ENCODE measurements at regions not wholly inside any gene's neighbourhood (a gene's known extent, or its start where the extent isn't known, plus 50 kb on each side); places are given as distances from the start of the nearest gene placed in this dataset.

GRCh38 chr3:5889374-5889773 lies 701.9 kb downstream of the EDEM1 start:
- H3K9me3 ChIP-seq: no peaks in the 10 kb centered on the region
- H3K4me1 ChIP-seq: no peaks in the 10 kb centered on the region
- no peaks in the 10 kb centered on the region for H3K36me3 ChIP-seq
- TF ChIP-seq POLR2A (IDR thresholded peaks at IDR 0.05; ENCODE audit: low read depth): no peak
- no peak overlapping the region for H3K4me3 ChIP-seq
- intact Hi-C loops (cut with DNase I): no loop called here
- H3K27ac ChIP-seq (replicated peaks in 1 of 4): no peak overlapping the region
- no peak for DNase-seq (ENCODE audit: extremely low spot score)
- WGBS: 79% methylated on average over 3 of the region's 3 CpGs
- no peaks in the 10 kb centered on the region for H3K27me3 ChIP-seq

- no peak overlapping the region for H3K4me3 ChIP-seq
- intact Hi-C loops (cut with DNase I): no loop called here
- no peaks in the 10 kb centered on the region for H3K36me3 ChIP-seq
- TF ChIP-seq POLR2AphosphoS5 (IDR thresholded peaks at IDR 0.05) (no peak), CTCF (IDR thresholded peaks at IDR 0.05) (no peak), EP300 (IDR thresholded peaks at IDR 0.05) (no peak), POLR2A (IDR thresholded peaks at IDR 0.05; ENCODE audit: low read depth) (no peak)
- H3K27ac ChIP-seq (replicated peaks in 1 of 4): no peak overlapping the region
- no peaks in the 10 kb centered on the region for H3K9me3 ChIP-seq
- no peak for DNase-seq (ENCODE audit: extremely low spot score)
- no peaks in the 10 kb centered on the region for H3K27me3 ChIP-seq
- no peaks in the 10 kb centered on the region for H3K4me1 ChIP-seq
- WGBS: 29% methylated on average over 4 of the region's 4 CpGs
Measured at GRCh38 chr3:5891711-5892110, 704.2 kb downstream of the EDEM1 start.

GRCh38 chr3:5898106-5898505 lies 710.6 kb downstream of the EDEM1 start:
- H3K36me3 ChIP-seq: no peaks in the 10 kb centered on the region
- WGBS: 53% methylated on average over 2 of the region's 2 CpGs

GRCh38 chr3:5899014-5899761 lies 711.7 kb downstream of the EDEM1 start:
- DNase-seq (ENCODE audit: extremely low spot score): no peak
- Histone ChIP-seq H3K27ac (replicated peaks in 1 of 4) (no peak overlapping the region), H3K27me3 (no peaks in the 10 kb centered on the region), H3K4me1 (no peaks in the 10 kb centered on the region), H3K36me3 (no peaks in the 10 kb centered on the region), H3K4me3 (no peak overlapping the region), H3K9me3 (no peaks in the 10 kb centered on the region)
- intact Hi-C loops (cut with DNase I): no loop called here
- 74% methylated on average over 3 of the region's 3 CpGs for WGBS
- no peak for TF ChIP-seq POLR2AphosphoS5 (IDR thresholded peaks at IDR 0.05)
- TF ChIP-seq EP300 (IDR thresholded peaks at IDR 0.05): no peak
- TF ChIP-seq CTCF (IDR thresholded peaks at IDR 0.05): no peak
- no peak for TF ChIP-seq POLR2A (IDR thresholded peaks at IDR 0.05; ENCODE audit: low read depth)

More at GRCh38 chr3:5898106-5898505, 710.6 kb downstream of the EDEM1 start:
- TF ChIP-seq POLR2AphosphoS5 (IDR thresholded peaks at IDR 0.05) (no peak), POLR2A (IDR thresholded peaks at IDR 0.05; ENCODE audit: low read depth) (no peak), CTCF (IDR thresholded peaks at IDR 0.05) (no peak), EP300 (IDR thresholded peaks at IDR 0.05) (no peak)
- no peak for DNase-seq (ENCODE audit: extremely low spot score)
- Histone ChIP-seq H3K4me1 (no peaks in the 10 kb centered on the region), H3K9me3 (no peaks in the 10 kb centered on the region), H3K27ac (replicated peaks in 1 of 4) (no peak overlapping the region), H3K4me3 (no peak overlapping the region), H3K27me3 (no peaks in the 10 kb centered on the region)
- intact Hi-C loops (cut with DNase I): no loop called here

- no peak overlapping the region for H3K4me3 ChIP-seq
- TF ChIP-seq EP300 (IDR thresholded peaks at IDR 0.05): no peak
- TF ChIP-seq CTCF (IDR thresholded peaks at IDR 0.05): no peak
- TF ChIP-seq POLR2AphosphoS5 (IDR thresholded peaks at IDR 0.05): no peak
- TF ChIP-seq POLR2A (IDR thresholded peaks at IDR 0.05; ENCODE audit: low read depth): no peak
- intact Hi-C loops (cut with DNase I): no loop called here
- H3K9me3 ChIP-seq: no peaks in the 10 kb centered on the region
- DNase-seq (ENCODE audit: extremely low spot score): no peak
- H3K27me3 ChIP-seq: peaks cover 0 to 3% (median 0%) of the 10 kb centered on the region in 4 donors
- H3K27ac ChIP-seq (replicated peaks in 1 of 4): no peak overlapping the region
- H3K4me1 ChIP-seq: no peaks in the 10 kb centered on the region
- no peaks in the 10 kb centered on the region for H3K36me3 ChIP-seq
- WGBS: 87% methylated on average over 9 of the region's 9 CpGs
Measured at GRCh38 chr3:5917932-5918331, 730.4 kb downstream of the EDEM1 start.
